HL-60 (cell line): ENCODE measurements at regions not wholly inside any gene's neighbourhood (a gene's known extent, or its start where the extent isn't known, plus 50 kb on each side); places are given as distances from the start of the nearest gene placed in this dataset.
"Not testable (repeated sequence)": the region's sequence is repeated elsewhere in the genome, so short reads cannot be mapped to it uniquely, and the experiment has no call there.

ENCODE experiments used
- DNase-seq, 2 experiments: peaks; one replicate each; pipeline ENCODE4 v3.0.0-alpha.2; 2010 to 2020; ENCODE audit warnings: low read depth in 1 of 2, low spot score in 1 of 2
- H3K27ac ChIP-seq: fragments of 250-450 bp; sonication (Bioruptor Pico); replicated peaks from 2 replicates; pipeline ENCODE4 v1.5.1; 2020; ENCODE audit warnings: mild to moderate bottlenecking, moderate library complexity
- H3K27me3 ChIP-seq: fragments of 250-450 bp; sonication (Bioruptor Pico); 2 replicates; pipeline ENCODE4 v1.5.1; 2021; ENCODE audit warnings: mild to moderate bottlenecking, moderate library complexity; ENCODE audit not compliant: insufficient read depth, poor library complexity, severe bottlenecking
- H3K4me3 ChIP-seq: replicated peaks from 2 replicates; pipeline ENCODE4 v1.5.1; 2011; ENCODE audit warnings: mild to moderate bottlenecking, control low read depth, low read length; ENCODE audit not compliant: insufficient read depth
- GABPA ChIP-seq: IDR thresholded peaks from 2 replicates; pipeline ENCODE4 v1.6.1; 2012; ENCODE audit warnings: low read depth
- POLR2AphosphoS5 ChIP-seq: IDR thresholded peaks from 2 replicates; pipeline ENCODE4 v1.6.1; 2012; ENCODE audit warnings: low read depth
- REST ChIP-seq: IDR thresholded peaks from 2 replicates; pipeline ENCODE4 v1.6.1; 2012; ENCODE audit warnings: low read depth; ENCODE audit not compliant: insufficient replicate concordance
- SPI1 ChIP-seq: IDR thresholded peaks from 2 replicates; pipeline ENCODE4 v1.6.1; 2012; ENCODE audit warnings: low read depth, mild to moderate bottlenecking, borderline replicate concordance
- TF ChIP-seq, protein P1 (sequence below): IDR thresholded peaks from one replicate; pipeline ENCODE4 v1.5.1; 2011; ENCODE audit warnings: low read length, control low read depth, inconsistent platforms; ENCODE audit not compliant: insufficient read depth

GRCh38 chr3:99562138-99562537 lies 76.3 kb upstream of the COL8A1 start:
- no peak overlapping the region for H3K4me3 ChIP-seq
- TF ChIP-seq GABPA, result no peak
- TF ChIP-seq SPI1, result no peak
- TF ChIP-seq REST, result peak; percentile 91
- TF ChIP-seq, protein P1, sequence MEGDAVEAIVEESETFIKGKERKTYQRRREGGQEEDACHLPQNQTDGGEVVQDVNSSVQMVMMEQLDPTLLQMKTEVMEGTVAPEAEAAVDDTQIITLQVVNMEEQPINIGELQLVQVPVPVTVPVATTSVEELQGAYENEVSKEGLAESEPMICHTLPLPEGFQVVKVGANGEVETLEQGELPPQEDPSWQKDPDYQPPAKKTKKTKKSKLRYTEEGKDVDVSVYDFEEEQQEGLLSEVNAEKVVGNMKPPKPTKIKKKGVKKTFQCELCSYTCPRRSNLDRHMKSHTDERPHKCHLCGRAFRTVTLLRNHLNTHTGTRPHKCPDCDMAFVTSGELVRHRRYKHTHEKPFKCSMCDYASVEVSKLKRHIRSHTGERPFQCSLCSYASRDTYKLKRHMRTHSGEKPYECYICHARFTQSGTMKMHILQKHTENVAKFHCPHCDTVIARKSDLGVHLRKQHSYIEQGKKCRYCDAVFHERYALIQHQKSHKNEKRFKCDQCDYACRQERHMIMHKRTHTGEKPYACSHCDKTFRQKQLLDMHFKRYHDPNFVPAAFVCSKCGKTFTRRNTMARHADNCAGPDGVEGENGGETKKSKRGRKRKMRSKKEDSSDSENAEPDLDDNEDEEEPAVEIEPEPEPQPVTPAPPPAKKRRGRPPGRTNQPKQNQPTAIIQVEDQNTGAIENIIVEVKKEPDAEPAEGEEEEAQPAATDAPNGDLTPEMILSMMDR, result no peak
- no peak for TF ChIP-seq POLR2AphosphoS5
- H3K27ac ChIP-seq, result no peak overlapping the region
- no peak for DNase-seq
- H3K27me3 ChIP-seq, result peaks cover 2% of the 10 kb centered on the region

DNA sequence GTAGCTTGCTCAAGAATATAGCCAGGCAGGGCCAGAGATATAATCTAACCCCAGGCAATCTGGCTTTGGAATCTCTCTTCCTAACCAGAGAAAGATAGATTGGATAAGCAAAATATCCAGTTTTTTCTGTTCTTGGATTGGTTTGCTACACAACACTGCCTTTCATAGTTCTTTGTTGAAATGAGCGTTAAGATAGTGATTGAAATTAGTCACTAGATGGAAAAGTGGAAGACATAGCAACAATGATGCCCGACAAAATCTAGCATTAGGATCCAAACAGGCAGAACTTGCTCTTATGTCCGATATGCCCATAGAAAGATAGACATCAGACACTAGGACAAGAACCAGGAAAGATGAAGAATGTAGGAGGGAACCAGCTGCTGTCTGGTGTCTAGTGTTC lies 77.3 kb upstream of the COL8A1 start:
- no peak overlapping the region for H3K4me3 ChIP-seq
- no peak overlapping the region for H3K27ac ChIP-seq
- H3K27me3 ChIP-seq, result peaks cover 2% of the 10 kb centered on the region
- DNase-seq, result no peak
- TF ChIP-seq POLR2AphosphoS5, result no peak
- no peak for TF ChIP-seq REST
- no peak for TF ChIP-seq GABPA
- TF ChIP-seq, protein P1, result no peak
- TF ChIP-seq SPI1, result no peak

DNA sequence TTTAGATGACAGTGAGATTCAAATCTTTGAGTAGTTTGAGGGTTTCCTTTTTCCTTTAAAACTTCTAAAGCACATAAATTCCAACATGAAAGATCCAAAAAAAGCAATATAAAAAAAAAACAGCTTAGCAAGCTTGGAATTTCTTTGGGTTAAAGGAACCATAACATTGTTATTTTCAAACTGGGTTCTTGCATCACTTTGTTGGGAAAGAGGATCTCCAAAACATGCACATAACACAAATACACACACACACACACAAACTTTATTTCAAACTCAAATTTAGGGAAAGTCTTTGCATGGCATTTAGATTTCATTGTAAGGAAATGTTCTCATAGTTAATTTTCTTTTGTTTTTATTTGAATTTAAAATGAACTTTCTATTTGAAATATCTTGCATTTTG lies 79.2 kb upstream of the COL8A1 start:
- Histone ChIP-seq H3K27ac (no peak overlapping the region), H3K27me3 (peaks cover 2% of the 10 kb centered on the region), H3K4me3 (no peak overlapping the region)
- DNase-seq, result no peak
- TF ChIP-seq SPI1, result no peak
- no peak for TF ChIP-seq GABPA
- TF ChIP-seq, protein P1, result no peak
- no peak for TF ChIP-seq POLR2AphosphoS5
- TF ChIP-seq REST, result no peak

- not testable (repeated sequence) for DNase-seq, H3K4me3 ChIP-seq, H3K27me3 ChIP-seq, H3K27ac ChIP-seq
Measured at GRCh38 chr3:99555885-99556284, 82.5 kb upstream of the COL8A1 start.
